ENCODE measurements at regions not wholly inside any gene's neighbourhood (a gene's known extent, or its start where the extent isn't known, plus 50 kb on each side); places are given as distances from the start of the nearest gene placed in this dataset.

DNA sequence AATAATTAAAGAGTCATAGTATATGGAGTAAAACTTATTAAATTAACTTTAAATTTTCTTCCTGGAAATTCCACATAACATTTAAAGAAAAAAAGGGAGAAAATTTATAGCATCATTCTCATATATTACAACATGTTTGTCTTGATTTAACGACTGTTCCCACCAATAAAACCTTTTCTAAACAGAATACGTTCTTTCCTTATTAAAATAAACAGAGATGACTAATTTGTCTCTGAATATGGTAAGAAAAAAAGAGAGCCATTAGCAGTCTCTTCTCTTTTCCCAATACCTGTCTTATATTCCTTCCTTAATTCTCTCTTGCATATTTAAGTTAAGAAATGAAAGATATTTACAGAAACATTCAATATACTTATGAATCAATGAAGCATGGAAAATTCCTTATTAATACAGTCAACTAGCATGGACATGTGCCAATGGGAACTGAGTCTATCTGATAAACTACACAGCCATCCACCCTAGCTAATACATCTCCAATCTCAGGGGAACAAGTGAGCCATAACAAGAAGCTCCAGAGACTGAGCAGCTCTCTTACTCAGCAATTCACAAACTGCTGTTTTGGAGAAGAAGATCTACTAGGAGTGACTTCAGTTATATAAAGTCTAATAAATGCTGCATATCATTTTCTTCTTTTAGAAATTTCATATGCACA, 347.1 kb upstream of the MANEA start:
- ChIA-PET POLR2A (ENCODE audit: unreplicated experiment) (no interaction called here), CTCF (interaction anchor here (0.6 kb wide), 1 partner anchor 116 kb away, joined by 3 read pairs; no protein-coding TSS in a partner anchor)
- Histone ChIP-seq H4K5ac (ENCODE audit: low read depth, low read length) (no peak overlapping the region), H3K18ac (ENCODE audit: low read depth, low read length) (no peak overlapping the region), H3K36me3 (ENCODE audit: control insufficient read depth, insufficient read depth, low read length) (no peaks in the 10 kb centered on the region), H2AK5ac (ENCODE audit: low read depth, low read length) (no peak overlapping the region), H2BK20ac (ENCODE audit: low read depth, low read length) (no peak overlapping the region), H3K4ac (ENCODE audit: low read depth, low read length) (no peak overlapping the region), H3K23ac (ENCODE audit: low read depth, low read length) (no peak overlapping the region), H3K79me1 (ENCODE audit: low read depth in 1 of 2, low read length in 2 of 2) (no peaks in the 10 kb centered on the region), H2AFZ (replicated peaks; ENCODE audit: low read length, poor library complexity) (no peak overlapping the region), H4K20me1 (ENCODE audit: insufficient read depth, low read length) (no peaks in the 10 kb centered on the region), H4K91ac (ENCODE audit: insufficient read depth, low read depth, low read length) (no peak overlapping the region), H3K4me1 (ENCODE audit: control insufficient read depth, insufficient read depth, low read length) (0 out of 2 replicates have a peak, but pooled peaks cover 1% of the 10 kb centered on the region), H3K4me3 (ENCODE audit: insufficient read depth, low read depth, low read length) (no peak overlapping the region), H2BK5ac (ENCODE audit: low read depth, low read length, poor library complexity, severe bottlenecking) (no peak overlapping the region), H3K9me3 (ENCODE audit: control insufficient read depth, insufficient read depth, low read length) (no peaks in the 10 kb centered on the region), H3K27me3 (ENCODE audit: control insufficient read depth, insufficient read depth, low read length) (no peaks in the 10 kb centered on the region), H3K27ac (ENCODE audit: insufficient read depth, low read length) (no peak overlapping the region), H3K9ac (ENCODE audit: low read depth, low read length) (no peak overlapping the region), H3K14ac (replicated peaks; ENCODE audit: low read depth, low read length) (no peak overlapping the region), H3K4me2 (ENCODE audit: low read depth, low read length) (no peak overlapping the region), H4K8ac (ENCODE audit: low read depth in 2 of 2, low read length in 2 of 2) (no peak overlapping the region), H3K9me1 (ENCODE audit: insufficient read depth, low read length) (no peaks in the 10 kb centered on the region), H2AK9ac (replicated peaks; ENCODE audit: low read depth, low read length, poor library complexity) (no peak overlapping the region), H2BK120ac (ENCODE audit: low read depth, low read length) (no peak overlapping the region), H3K56ac (ENCODE audit: extremely low read depth, insufficient read depth, low read length) (no peak overlapping the region; the same call in 1 of the 2 replicates), H2BK15ac (ENCODE audit: low read depth, low read length) (no peak overlapping the region)
- WGBS, 2 experiments (ENCODE audit: extremely low coverage in 2 of 2, insufficient read length in 1 of 2) = no CpG with 5 or more reads among the region's 2 CpGs
- dilution Hi-C loops (cut with HindIII; ENCODE audit: low sequenced_read_pairs, unreplicated experiment) (no loop called here), intact Hi-C loops (cut with micrococcal nuclease) (no loop called here), in situ Hi-C loops (cut with MboI; ENCODE audit: low sequenced_read_pairs) (no loop called here)
- BruUV-seq (replicated peaks) = no TSS peak
- ATAC-seq (ENCODE audit: low read depth) = no peak; the same call in 1 of the 2 replicates
- peak; percentile 25 for DNase-seq
- TF ChIP-seq FOS (IDR thresholded peaks at IDR 0.05; ENCODE audit: low read depth, low read length) = no peak
- TF ChIP-seq, protein P1, sequence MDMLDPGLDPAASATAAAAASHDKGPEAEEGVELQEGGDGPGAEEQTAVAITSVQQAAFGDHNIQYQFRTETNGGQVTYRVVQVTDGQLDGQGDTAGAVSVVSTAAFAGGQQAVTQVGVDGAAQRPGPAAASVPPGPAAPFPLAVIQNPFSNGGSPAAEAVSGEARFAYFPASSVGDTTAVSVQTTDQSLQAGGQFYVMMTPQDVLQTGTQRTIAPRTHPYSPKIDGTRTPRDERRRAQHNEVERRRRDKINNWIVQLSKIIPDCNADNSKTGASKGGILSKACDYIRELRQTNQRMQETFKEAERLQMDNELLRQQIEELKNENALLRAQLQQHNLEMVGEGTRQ (IDR thresholded peaks at IDR 0.05; ENCODE audit: low read depth, low read length) = no peak
- TF ChIP-seq POLR2A (IDR thresholded peaks at IDR 0.05; ENCODE audit: low read depth, low read length) = no peak
- TF ChIP-seq RAD21 (IDR thresholded peaks at IDR 0.05; ENCODE audit: low read length) = no peak
- TF ChIP-seq CHD1 (IDR thresholded peaks at IDR 0.05; ENCODE audit: low read depth, low read length) = no peak
- no peak for TF ChIP-seq RCOR1 (IDR thresholded peaks at IDR 0.05; ENCODE audit: insufficient replicate concordance, low read length)
- TF ChIP-seq, protein P2, sequence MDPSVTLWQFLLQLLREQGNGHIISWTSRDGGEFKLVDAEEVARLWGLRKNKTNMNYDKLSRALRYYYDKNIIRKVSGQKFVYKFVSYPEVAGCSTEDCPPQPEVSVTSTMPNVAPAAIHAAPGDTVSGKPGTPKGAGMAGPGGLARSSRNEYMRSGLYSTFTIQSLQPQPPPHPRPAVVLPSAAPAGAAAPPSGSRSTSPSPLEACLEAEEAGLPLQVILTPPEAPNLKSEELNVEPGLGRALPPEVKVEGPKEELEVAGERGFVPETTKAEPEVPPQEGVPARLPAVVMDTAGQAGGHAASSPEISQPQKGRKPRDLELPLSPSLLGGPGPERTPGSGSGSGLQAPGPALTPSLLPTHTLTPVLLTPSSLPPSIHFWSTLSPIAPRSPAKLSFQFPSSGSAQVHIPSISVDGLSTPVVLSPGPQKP (IDR thresholded peaks at IDR 0.05; ENCODE audit: borderline replicate concordance, low read depth, low read length) = no peak
- no peak for TF ChIP-seq MAFK (IDR thresholded peaks at IDR 0.05; ENCODE audit: low read depth, low read length)
- no peak for TF ChIP-seq BHLHE40 (IDR thresholded peaks at IDR 0.05; ENCODE audit: low read depth, low read length)
- no peak for TF ChIP-seq MXI1 (IDR thresholded peaks at IDR 0.05; ENCODE audit: borderline replicate concordance, low read depth, low read length)
- TF ChIP-seq RFX5 (IDR thresholded peaks at IDR 0.05; ENCODE audit: low read depth, low read length) = no peak
- TF ChIP-seq CEBPB (IDR thresholded peaks at IDR 0.05; ENCODE audit: low read depth, low read length) = no peak

All from IMR-90 (cell line).